ENCODE measurements at regions not wholly inside any gene's neighbourhood (a gene's known extent, or its start where the extent isn't known, plus 50 kb on each side); places are given as distances from the start of the nearest gene placed in this dataset.
"Not testable (repeated sequence)": the region's sequence is repeated elsewhere in the genome, so short reads cannot be mapped to it uniquely, and the experiment has no call there.

DNA sequence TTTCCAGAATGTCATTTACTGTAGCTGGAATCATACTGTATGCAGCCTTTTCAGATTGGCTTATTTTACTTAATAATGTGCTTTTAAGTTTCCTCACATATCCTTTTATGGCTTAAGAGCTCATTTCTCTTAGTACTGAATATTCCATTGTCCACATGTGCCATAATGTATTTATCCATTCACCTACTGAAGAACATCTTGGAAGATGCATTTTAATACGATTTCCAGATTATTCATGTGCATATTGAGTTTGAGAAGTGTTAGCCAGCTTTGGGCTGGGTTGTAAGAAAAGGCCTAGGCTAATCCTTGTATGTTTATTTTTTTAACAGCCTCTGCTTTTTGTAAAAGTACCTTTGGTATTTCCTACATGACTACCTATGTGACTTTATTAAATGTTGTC, 109.3 kb upstream of the MDFIC start:
- Histone ChIP-seq H3K27me3 (ENCODE audit: insufficient read depth, low read length, poor library complexity, severe bottlenecking) (no peaks in the 10 kb centered on the region), H3K4me3 (ENCODE audit: low read length) (no peak overlapping the region), H3K9me3 (ENCODE audit: low read length) (no peaks in the 10 kb centered on the region), H3K27ac (ENCODE audit: low read depth, low read length) (no peak overlapping the region), H3K4me1 (ENCODE audit: insufficient read depth, low read length) (no peaks in the 10 kb centered on the region), H3K36me3 (ENCODE audit: insufficient read depth, low read length) (no peaks in the 10 kb centered on the region)
- no peak overlapping the region for H3K27ac Mint-ChIP-seq
- H3K9me3 Mint-ChIP-seq: peaks cover 0 to 2% (median 0%) of the 10 kb centered on the region in 5 donors
- ChIA-PET POLR2A (no interaction called here), CTCF (no interaction called here)
- peaks cover 10 to 23% (median 21%) of the 10 kb centered on the region in 3 donors for H3K4me1 Mint-ChIP-seq
- no peak for DNase-seq
- H3K27me3 Mint-ChIP-seq: peaks cover 0 to 3% of the 10 kb centered on the region in 2 donors
- H3K4me3 Mint-ChIP-seq: no peak overlapping the region
- peaks cover 0 to 4% (median 1%) of the 10 kb centered on the region in 3 donors for H3K36me3 Mint-ChIP-seq

DNA sequence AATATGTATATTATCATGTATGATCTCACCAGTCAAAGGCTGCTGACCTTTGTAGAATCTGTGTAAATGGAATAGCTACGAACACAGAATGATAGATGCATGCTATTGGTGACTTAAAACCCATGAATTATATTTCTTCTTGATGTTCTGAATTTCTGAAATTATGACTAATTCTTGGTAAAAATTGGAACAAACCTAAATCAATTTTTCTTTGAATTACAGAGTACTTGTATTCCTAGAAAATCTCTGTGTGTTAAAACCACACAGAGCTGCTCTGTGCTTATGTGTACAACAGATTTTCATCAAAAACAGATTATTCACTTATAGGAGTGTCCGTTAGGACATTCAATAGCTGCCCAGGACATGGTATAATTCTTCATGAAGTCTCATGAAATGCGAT, 108.3 kb upstream of the MDFIC start:
- no peaks in the 10 kb centered on the region for H3K4me1 ChIP-seq (ENCODE audit: insufficient read depth, low read length)
- DNase-seq: no peak
- H3K4me3 ChIP-seq (ENCODE audit: low read length): no peak overlapping the region
- H3K36me3 ChIP-seq (ENCODE audit: insufficient read depth, low read length): no peaks in the 10 kb centered on the region
- peaks cover 10 to 23% (median 21%) of the 10 kb centered on the region in 3 donors for H3K4me1 Mint-ChIP-seq
- POLR2A ChIA-PET: no interaction called here
- no peak overlapping the region for H3K4me3 Mint-ChIP-seq
- no peaks in the 10 kb centered on the region for H3K9me3 ChIP-seq (ENCODE audit: low read length)
- no peak overlapping the region for H3K27ac Mint-ChIP-seq
- H3K9me3 Mint-ChIP-seq: peaks cover 0 to 2% (median 0%) of the 10 kb centered on the region in 5 donors
- CTCF ChIA-PET: interaction anchor here (1.0 kb wide), 1 partner anchor 20 kb away, joined by 3 read pairs; no protein-coding TSS in a partner anchor
- H3K27me3 Mint-ChIP-seq: peaks cover 4% of the 10 kb centered on the region in 2 donors
- H3K36me3 Mint-ChIP-seq: peaks cover 0 to 4% (median 1%) of the 10 kb centered on the region in 3 donors
- no peaks in the 10 kb centered on the region for H3K27me3 ChIP-seq (ENCODE audit: insufficient read depth, low read length, poor library complexity, severe bottlenecking)
- H3K27ac ChIP-seq (ENCODE audit: low read depth, low read length): no peak overlapping the region

DNA sequence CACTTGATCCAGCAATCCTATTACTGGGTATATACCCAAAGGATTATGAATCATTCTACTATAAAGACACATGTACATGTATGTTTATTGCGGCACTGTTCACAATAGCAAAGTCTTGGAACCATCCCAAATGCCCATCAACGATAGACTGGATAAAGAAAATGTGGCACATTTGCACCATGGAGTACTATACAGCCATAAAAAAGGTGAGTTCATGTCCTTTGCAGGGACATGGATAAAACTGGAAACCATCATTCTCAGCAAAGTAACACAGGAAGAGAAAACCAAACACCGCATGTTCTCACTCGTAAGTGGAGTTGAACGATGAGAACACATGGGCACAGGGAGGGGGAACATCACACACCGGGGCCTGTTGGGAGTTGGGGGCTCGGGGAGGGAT, 104.9 kb upstream of the MDFIC start:
- peaks cover 4 to 13% of the 10 kb centered on the region in 2 donors for H3K27me3 Mint-ChIP-seq
- CTCF ChIA-PET; H3K36me3 ChIP-seq (ENCODE audit: insufficient read depth, low read length); DNase-seq; H3K4me3 Mint-ChIP-seq; H3K4me3 ChIP-seq (ENCODE audit: low read length); H3K27ac ChIP-seq (ENCODE audit: low read depth, low read length); H3K27me3 ChIP-seq (ENCODE audit: insufficient read depth, low read length, poor library complexity, severe bottlenecking); H3K4me1 ChIP-seq (ENCODE audit: insufficient read depth, low read length); POLR2A ChIA-PET; H3K27ac Mint-ChIP-seq; H3K9me3 Mint-ChIP-seq; H3K9me3 ChIP-seq (ENCODE audit: low read length); H3K36me3 Mint-ChIP-seq: not testable (repeated sequence)
- H3K4me1 Mint-ChIP-seq: peaks cover 10 to 23% (median 21%) of the 10 kb centered on the region in 3 donors

DNA sequence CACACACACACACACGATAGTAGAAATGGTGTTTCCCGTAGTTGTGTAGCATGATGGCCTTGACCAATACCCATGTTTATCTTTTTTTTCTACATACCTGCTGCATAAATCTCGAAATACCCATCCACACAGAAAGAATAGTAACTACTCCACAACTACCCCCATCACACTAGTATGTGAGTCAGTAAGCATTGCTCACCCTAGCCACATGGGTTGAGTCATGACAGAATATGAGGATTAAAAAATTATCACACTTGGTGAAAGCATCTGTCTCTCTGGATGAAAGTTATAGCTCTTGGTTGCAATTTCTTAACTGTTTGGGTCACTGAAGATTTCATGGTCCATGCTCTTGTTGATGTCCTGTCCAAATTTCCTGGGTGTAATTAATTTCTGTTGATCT, 103.4 kb upstream of the MDFIC start:
- ChIA-PET POLR2A (no interaction called here), CTCF (no interaction called here)
- peaks cover 9 to 14% (median 14%) of the 10 kb centered on the region in 3 donors for H3K4me1 Mint-ChIP-seq
- Histone ChIP-seq H3K9me3 (ENCODE audit: low read length) (no peaks in the 10 kb centered on the region), H3K4me3 (ENCODE audit: low read length) (no peak overlapping the region), H3K27me3 (ENCODE audit: insufficient read depth, low read length, poor library complexity, severe bottlenecking) (no peaks in the 10 kb centered on the region), H3K27ac (ENCODE audit: low read depth, low read length) (no peak overlapping the region), H3K36me3 (ENCODE audit: insufficient read depth, low read length) (no peaks in the 10 kb centered on the region), H3K4me1 (ENCODE audit: insufficient read depth, low read length) (no peaks in the 10 kb centered on the region)
- no peak overlapping the region for H3K27ac Mint-ChIP-seq
- H3K9me3 Mint-ChIP-seq: peaks cover 0 to 2% (median 0%) of the 10 kb centered on the region in 5 donors
- peaks cover 0 to 4% (median 0%) of the 10 kb centered on the region in 3 donors for H3K36me3 Mint-ChIP-seq
- H3K4me3 Mint-ChIP-seq: no peak overlapping the region
- no peak for DNase-seq
- H3K27me3 Mint-ChIP-seq: peaks cover 4 to 13% of the 10 kb centered on the region in 2 donors

DNA sequence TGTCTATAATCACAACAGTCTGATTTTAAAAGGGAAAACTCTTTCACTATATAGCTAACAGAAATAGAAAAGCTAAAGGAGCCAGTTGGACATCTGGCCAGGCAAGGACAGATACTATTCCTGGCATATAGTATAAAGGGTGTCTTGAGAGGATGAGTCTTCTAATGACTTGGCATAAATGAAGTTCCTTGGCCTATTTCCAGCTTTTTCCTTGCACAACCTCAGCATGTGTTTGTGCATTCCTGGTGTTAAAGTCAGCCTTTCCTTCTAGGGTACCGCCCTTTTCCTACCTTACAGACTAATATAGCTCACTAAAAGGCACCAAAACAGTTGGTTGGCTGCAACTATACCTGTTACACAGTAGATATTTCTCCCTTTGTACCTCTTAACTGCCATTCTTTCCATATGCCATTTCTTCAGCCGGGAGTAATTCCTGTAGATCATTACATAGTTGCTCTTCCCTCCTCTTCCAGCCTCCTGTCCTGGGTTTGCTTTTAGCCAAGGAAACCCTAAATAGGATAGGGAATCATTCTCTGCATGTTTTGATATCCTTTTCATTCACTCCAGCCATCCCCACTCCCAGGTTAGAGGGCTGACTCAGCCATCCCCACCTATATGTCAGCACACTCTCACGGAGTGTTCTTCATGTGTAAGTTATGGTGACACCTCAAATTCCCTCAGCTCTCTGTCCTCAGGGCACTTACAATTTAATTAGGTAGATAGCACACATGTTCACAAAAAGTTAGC, 102.1 kb upstream of the MDFIC start:
- Mint-ChIP-seq H3K36me3 (peaks cover 0 to 4% (median 2%) of the 10 kb centered on the region in 3 donors), H3K27me3 (peaks cover 4 to 13% of the 10 kb centered on the region in 2 donors), H3K4me1 (peaks cover 0 to 2% (median 1%) of the 10 kb centered on the region in 3 donors), H3K27ac (no peak overlapping the region), H3K4me3 (no peak overlapping the region), H3K9me3 (peaks cover 0 to 2% (median 0%) of the 10 kb centered on the region in 5 donors)
- Histone ChIP-seq H3K4me1 (ENCODE audit: insufficient read depth, low read length) (no peaks in the 10 kb centered on the region), H3K4me3 (ENCODE audit: low read length) (no peak overlapping the region), H3K9me3 (ENCODE audit: low read length) (no peaks in the 10 kb centered on the region), H3K27ac (ENCODE audit: low read depth, low read length) (no peak overlapping the region), H3K27me3 (ENCODE audit: insufficient read depth, low read length, poor library complexity, severe bottlenecking) (no peaks in the 10 kb centered on the region), H3K36me3 (ENCODE audit: insufficient read depth, low read length) (no peaks in the 10 kb centered on the region)
- ChIA-PET CTCF (no interaction called here), POLR2A (no interaction called here)
- no peak for DNase-seq

DNA sequence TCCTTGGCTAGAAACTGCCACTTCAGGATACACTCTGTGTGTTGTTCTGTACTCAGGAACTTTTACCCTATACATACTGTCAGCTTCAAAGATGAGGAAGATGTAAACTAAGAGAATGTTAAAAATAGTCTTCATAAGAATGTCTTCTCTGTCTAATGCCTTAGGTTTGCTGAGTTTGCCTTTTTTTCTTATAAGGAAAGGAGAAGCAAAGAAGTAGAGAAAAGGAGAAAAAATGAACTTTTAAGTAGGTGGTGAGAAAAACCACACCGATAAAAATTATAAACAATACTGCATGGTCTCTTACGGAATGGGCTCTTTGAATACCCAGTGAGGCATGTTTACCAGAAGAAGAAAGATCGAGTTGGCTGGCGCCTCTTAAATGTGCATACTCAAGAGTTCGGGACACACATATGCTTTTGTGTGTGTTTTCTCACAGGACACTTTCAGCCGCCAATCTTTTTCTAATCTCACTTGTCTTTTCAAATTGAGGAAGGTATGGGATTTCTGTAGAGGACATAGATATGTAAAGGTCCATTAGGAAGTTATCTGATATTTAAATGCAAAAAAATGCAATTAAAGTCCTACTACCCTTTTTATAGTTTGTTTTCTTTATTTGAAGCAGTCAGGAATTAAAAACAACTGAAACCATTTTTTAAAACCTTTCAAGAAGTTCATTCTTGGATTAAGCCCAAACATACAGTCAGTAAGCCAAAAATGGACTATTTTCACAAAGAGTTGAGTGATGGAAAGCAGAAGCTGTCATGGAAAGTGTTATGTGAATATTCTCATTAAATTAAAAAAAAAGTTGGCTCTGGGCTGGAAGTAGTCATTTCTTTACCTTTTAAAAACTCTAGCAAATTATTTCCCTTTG, 100.6 kb upstream of the MDFIC start:
- Histone ChIP-seq H3K4me1 (ENCODE audit: insufficient read depth, low read length) (no peaks in the 10 kb centered on the region), H3K27ac (ENCODE audit: low read depth, low read length) (no peak overlapping the region), H3K36me3 (ENCODE audit: insufficient read depth, low read length) (no peaks in the 10 kb centered on the region), H3K9me3 (ENCODE audit: low read length) (no peaks in the 10 kb centered on the region), H3K4me3 (ENCODE audit: low read length) (no peak overlapping the region), H3K27me3 (ENCODE audit: insufficient read depth, low read length, poor library complexity, severe bottlenecking) (no peaks in the 10 kb centered on the region)
- ChIA-PET CTCF (interaction anchor here (1.3 kb wide), 1 partner anchor 45 kb away, joined by 3 read pairs; no protein-coding TSS in a partner anchor), POLR2A (no interaction called here)
- Mint-ChIP-seq H3K4me1 (peaks cover 7 to 12% (median 10%) of the 10 kb centered on the region in 3 donors), H3K4me3 (no peak overlapping the region), H3K27ac (no peak overlapping the region), H3K9me3 (peaks cover 4 to 11% (median 9%) of the 10 kb centered on the region in 5 donors), H3K27me3 (peaks cover 10 to 13% of the 10 kb centered on the region in 2 donors), H3K36me3 (peaks cover 1 to 11% (median 2%) of the 10 kb centered on the region in 3 donors)
- no peak for DNase-seq

DNA sequence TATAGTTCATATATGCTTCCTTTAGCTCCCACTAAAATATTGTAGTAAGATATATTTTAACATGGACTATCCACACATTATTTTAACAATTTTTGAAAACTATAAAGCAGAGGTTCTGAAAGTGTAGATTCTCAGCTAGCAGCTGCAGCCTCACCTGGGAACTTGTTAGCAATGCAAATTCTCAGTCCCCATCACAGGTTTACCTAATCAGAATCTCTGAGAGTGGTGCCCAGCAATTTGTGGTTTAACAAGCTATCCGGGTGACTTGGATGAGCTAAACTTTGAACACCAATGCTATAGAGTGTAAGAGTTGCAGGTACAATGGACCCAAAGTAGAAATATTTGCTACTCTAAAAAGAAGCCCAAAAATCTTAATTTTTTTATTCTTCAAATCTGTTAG, 99.8 kb upstream of the MDFIC start:
- H3K27ac Mint-ChIP-seq: no peak overlapping the region
- Histone ChIP-seq H3K9me3 (ENCODE audit: low read length) (no peaks in the 10 kb centered on the region), H3K4me1 (ENCODE audit: insufficient read depth, low read length) (no peaks in the 10 kb centered on the region), H3K27me3 (ENCODE audit: insufficient read depth, low read length, poor library complexity, severe bottlenecking) (no peaks in the 10 kb centered on the region), H3K4me3 (ENCODE audit: low read length) (no peak overlapping the region), H3K36me3 (ENCODE audit: insufficient read depth, low read length) (no peaks in the 10 kb centered on the region), H3K27ac (ENCODE audit: low read depth, low read length) (no peak overlapping the region)
- ChIA-PET POLR2A (no interaction called here), CTCF (interaction anchor here (1.3 kb wide), 1 partner anchor 44 kb away, joined by 3 read pairs; no protein-coding TSS in a partner anchor)
- H3K4me1 Mint-ChIP-seq: peaks cover 7 to 12% (median 10%) of the 10 kb centered on the region in 3 donors
- H3K4me3 Mint-ChIP-seq: no peak overlapping the region
- no peak for DNase-seq
- H3K9me3 Mint-ChIP-seq: peaks cover 10 to 17% (median 16%) of the 10 kb centered on the region in 5 donors
- H3K36me3 Mint-ChIP-seq: peaks cover 1 to 14% (median 4%) of the 10 kb centered on the region in 3 donors
- H3K27me3 Mint-ChIP-seq: peaks cover 8 to 13% of the 10 kb centered on the region in 2 donors

DNA sequence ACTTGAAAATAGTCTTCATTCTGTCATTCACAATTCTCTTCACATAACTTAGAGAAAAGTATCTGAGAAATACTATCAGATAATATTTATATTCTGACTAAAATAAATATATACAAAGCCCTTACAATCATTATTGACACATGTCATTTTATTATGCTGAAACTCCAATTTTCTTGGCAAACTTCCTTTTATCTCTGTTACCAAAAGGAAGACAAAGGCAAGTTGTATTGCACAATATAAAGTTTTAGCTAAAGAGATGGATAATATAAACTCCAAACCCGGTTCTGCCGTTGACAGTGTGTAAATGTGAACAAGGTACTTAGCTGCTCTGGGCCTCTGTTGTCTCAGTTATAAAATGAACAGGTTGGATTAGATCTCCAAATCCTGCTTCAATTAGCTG, 99.0 kb upstream of the MDFIC start:
- CTCF ChIA-PET: no interaction called here
- no peaks in the 10 kb centered on the region for H3K27me3 ChIP-seq (ENCODE audit: insufficient read depth, low read length, poor library complexity, severe bottlenecking)

More for the DNA sequence above, 99.0 kb upstream of the MDFIC start:
- Histone ChIP-seq H3K4me1 (ENCODE audit: insufficient read depth, low read length) (no peaks in the 10 kb centered on the region), H3K9me3 (ENCODE audit: low read length) (no peaks in the 10 kb centered on the region), H3K36me3 (ENCODE audit: insufficient read depth, low read length) (no peaks in the 10 kb centered on the region), H3K27ac (ENCODE audit: low read depth, low read length) (no peak overlapping the region), H3K4me3 (ENCODE audit: low read length) (no peak overlapping the region)
- POLR2A ChIA-PET: no interaction called here
- peaks cover 7 to 13% of the 10 kb centered on the region in 2 donors for H3K27me3 Mint-ChIP-seq
- H3K36me3 Mint-ChIP-seq: peaks cover 1 to 14% (median 4%) of the 10 kb centered on the region in 3 donors
- no peak for DNase-seq
- peaks cover 10 to 22% (median 21%) of the 10 kb centered on the region in 5 donors for H3K9me3 Mint-ChIP-seq
- H3K4me3 Mint-ChIP-seq: no peak overlapping the region
- H3K27ac Mint-ChIP-seq: no peak overlapping the region
- H3K4me1 Mint-ChIP-seq: peaks cover 7 to 12% (median 10%) of the 10 kb centered on the region in 3 donors

Measured in CD8-positive, alpha-beta memory T cell (primary cell).